Hepatocyte (in vitro differentiated cells): ENCODE measurements at regions not wholly inside any gene's neighbourhood (a gene's known extent, or its start where the extent isn't known, plus 50 kb on each side); places are given as distances from the start of the nearest gene placed in this dataset.

Source experiments
- EZH2 ChIP-seq: fragments of 200-600 bp; sonication (generic); IDR thresholded peaks from 2 replicates; pipeline ENCODE4 v1.6.1; 2016; ENCODE audit warnings: antibody characterized with exemption, mild to moderate bottlenecking, borderline replicate concordance
- EZH2phosphoT487 ChIP-seq: fragments of 200-600 bp; sonication (generic); IDR thresholded peaks from one replicate; pipeline ENCODE4 v1.6.1; 2018; ENCODE audit warnings: antibody characterized with exemption, mild to moderate bottlenecking, low read depth, moderate library complexity; ENCODE audit not compliant: unreplicated experiment, severe bottlenecking
- TF ChIP-seq, protein P1 (sequence below): fragments of 200-600 bp; sonication (generic); IDR thresholded peaks from 2 replicates; pipeline ENCODE4 v1.5.1; 2016; ENCODE audit warnings: antibody characterized with exemption, mild to moderate bottlenecking; ENCODE audit not compliant: poor library complexity

DNA sequence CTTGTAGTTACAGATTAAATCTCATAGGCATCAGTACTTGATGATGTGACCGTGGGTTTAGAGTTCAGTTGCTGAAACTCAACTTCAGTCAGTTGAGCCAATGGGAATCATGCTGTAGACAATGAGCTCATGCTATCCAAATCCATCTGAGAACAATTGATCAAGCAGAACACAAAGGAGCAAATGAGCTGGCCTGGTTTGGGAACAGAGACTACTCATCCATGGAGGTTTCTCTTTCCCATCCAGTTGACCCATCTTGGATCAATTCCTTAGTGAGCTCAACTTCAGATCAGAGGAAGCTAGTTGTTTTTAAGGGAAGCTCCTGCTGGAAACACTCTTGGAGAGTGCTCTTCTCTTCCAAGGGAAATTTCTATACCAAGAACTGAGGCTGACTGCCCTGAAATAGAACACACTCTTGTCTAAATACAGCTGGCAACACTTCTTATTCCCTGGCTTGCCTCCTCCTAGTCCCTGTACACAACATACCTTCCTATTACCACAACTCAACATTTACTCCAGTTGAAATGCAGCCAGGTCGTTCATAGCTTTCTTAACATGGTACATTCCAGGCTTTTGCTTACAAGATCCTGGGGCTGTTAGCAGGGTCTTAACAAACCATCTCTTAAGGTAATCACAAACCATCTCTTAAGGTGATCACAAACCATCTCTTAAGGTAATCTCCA, 203.9 kb upstream of the PRDM1 start:
- TF ChIP-seq EZH2, result no peak
- TF ChIP-seq EZH2phosphoT487, result no peak
- TF ChIP-seq, protein P1, sequence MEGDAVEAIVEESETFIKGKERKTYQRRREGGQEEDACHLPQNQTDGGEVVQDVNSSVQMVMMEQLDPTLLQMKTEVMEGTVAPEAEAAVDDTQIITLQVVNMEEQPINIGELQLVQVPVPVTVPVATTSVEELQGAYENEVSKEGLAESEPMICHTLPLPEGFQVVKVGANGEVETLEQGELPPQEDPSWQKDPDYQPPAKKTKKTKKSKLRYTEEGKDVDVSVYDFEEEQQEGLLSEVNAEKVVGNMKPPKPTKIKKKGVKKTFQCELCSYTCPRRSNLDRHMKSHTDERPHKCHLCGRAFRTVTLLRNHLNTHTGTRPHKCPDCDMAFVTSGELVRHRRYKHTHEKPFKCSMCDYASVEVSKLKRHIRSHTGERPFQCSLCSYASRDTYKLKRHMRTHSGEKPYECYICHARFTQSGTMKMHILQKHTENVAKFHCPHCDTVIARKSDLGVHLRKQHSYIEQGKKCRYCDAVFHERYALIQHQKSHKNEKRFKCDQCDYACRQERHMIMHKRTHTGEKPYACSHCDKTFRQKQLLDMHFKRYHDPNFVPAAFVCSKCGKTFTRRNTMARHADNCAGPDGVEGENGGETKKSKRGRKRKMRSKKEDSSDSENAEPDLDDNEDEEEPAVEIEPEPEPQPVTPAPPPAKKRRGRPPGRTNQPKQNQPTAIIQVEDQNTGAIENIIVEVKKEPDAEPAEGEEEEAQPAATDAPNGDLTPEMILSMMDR, result no peak
